ENCODE measurements at regions not wholly inside any gene's neighbourhood (a gene's known extent, or its start where the extent isn't known, plus 50 kb on each side); places are given as distances from the start of the nearest gene placed in this dataset.

- Mint-ChIP-seq H3K4me3 (no peak overlapping the region), H3K36me3 (ENCODE audit: low read depth) (no peaks in the 10 kb centered on the region), H3K4me1 (no peaks in the 10 kb centered on the region), H3K9me3 (no peaks in the 10 kb centered on the region), H3K27me3 (peaks cover 12% of the 10 kb centered on the region), H3K27ac (no peak overlapping the region)
- ChIA-PET POLR2A (no interaction called here), CTCF (no interaction called here)
- no peak for DNase-seq
Observed at GRCh38 chr4:56253666-56254305, 133.5 kb downstream of the AASDH start.

- DNase-seq: no peak
- Mint-ChIP-seq H3K4me1 (no peaks in the 10 kb centered on the region), H3K27ac (no peak overlapping the region), H3K4me3 (no peak overlapping the region), H3K27me3 (peaks cover 10% of the 10 kb centered on the region), H3K9me3 (no peaks in the 10 kb centered on the region), H3K36me3 (ENCODE audit: low read depth) (no peaks in the 10 kb centered on the region)
- ChIA-PET CTCF (no interaction called here), POLR2A (no interaction called here)
Observed at GRCh38 chr4:56252561-56253152, 134.6 kb downstream of the AASDH start.

- ChIA-PET CTCF (no interaction called here), POLR2A (no interaction called here)
- Mint-ChIP-seq H3K36me3 (ENCODE audit: low read depth) (no peaks in the 10 kb centered on the region), H3K27me3 (peaks cover 10% of the 10 kb centered on the region), H3K27ac (no peak overlapping the region), H3K4me3 (no peak overlapping the region), H3K9me3 (no peaks in the 10 kb centered on the region), H3K4me1 (no peaks in the 10 kb centered on the region)
- no peak for DNase-seq
Observed at GRCh38 chr4:56251556-56251955, 135.7 kb downstream of the AASDH start.

- peaks cover 10% of the 10 kb centered on the region for H3K27me3 Mint-ChIP-seq
- H3K36me3 Mint-ChIP-seq (ENCODE audit: low read depth): no peaks in the 10 kb centered on the region
- H3K4me3 Mint-ChIP-seq: no peak overlapping the region
- DNase-seq: no peak
- no peak overlapping the region for H3K27ac Mint-ChIP-seq
- ChIA-PET CTCF (no interaction called here), POLR2A (no interaction called here)
- no peaks in the 10 kb centered on the region for H3K9me3 Mint-ChIP-seq
- H3K4me1 Mint-ChIP-seq: no peaks in the 10 kb centered on the region
Observed at GRCh38 chr4:56250776-56251175, 136.5 kb downstream of the AASDH start.

GRCh38 chr4:56247646-56248045 is 139.6 kb downstream of the AASDH start:
- Mint-ChIP-seq H3K9me3 (no peaks in the 10 kb centered on the region), H3K27me3 (peaks cover 19% of the 10 kb centered on the region), H3K27ac (no peak overlapping the region), H3K36me3 (ENCODE audit: low read depth) (no peaks in the 10 kb centered on the region), H3K4me3 (no peak overlapping the region), H3K4me1 (no peaks in the 10 kb centered on the region)
- ChIA-PET CTCF (no interaction called here), POLR2A (no interaction called here)
- no peak for DNase-seq

- POLR2A ChIA-PET: no interaction called here
Observed at GRCh38 chr4:56246233-56246610, 141.1 kb downstream of the AASDH start.

GRCh38 chr4:56245547-56246232 is 141.6 kb downstream of the AASDH start:
- no peak overlapping the region for H3K4me3 Mint-ChIP-seq
- H3K36me3 Mint-ChIP-seq (ENCODE audit: low read depth): no peaks in the 10 kb centered on the region
- no peaks in the 10 kb centered on the region for H3K9me3 Mint-ChIP-seq
- DNase-seq: no peak
- H3K27me3 Mint-ChIP-seq: peaks cover 16% of the 10 kb centered on the region
- ChIA-PET CTCF (no interaction called here), POLR2A (no interaction called here)
- H3K27ac Mint-ChIP-seq: no peak overlapping the region
- H3K4me1 Mint-ChIP-seq: no peaks in the 10 kb centered on the region

More at GRCh38 chr4:56246233-56246610, 141.1 kb downstream of the AASDH start:
- DNase-seq: no peak
- CTCF ChIA-PET: no interaction called here
- Mint-ChIP-seq H3K27me3 (peaks cover 18% of the 10 kb centered on the region), H3K4me1 (no peaks in the 10 kb centered on the region), H3K4me3 (no peak overlapping the region), H3K9me3 (no peaks in the 10 kb centered on the region), H3K36me3 (ENCODE audit: low read depth) (no peaks in the 10 kb centered on the region), H3K27ac (no peak overlapping the region)

GRCh38 chr4:56244681-56245080 is 142.6 kb downstream of the AASDH start:
- no peaks in the 10 kb centered on the region for H3K36me3 Mint-ChIP-seq (ENCODE audit: low read depth)
- no peak for DNase-seq
- no peak overlapping the region for H3K4me3 Mint-ChIP-seq
- CTCF ChIA-PET: no interaction called here
- POLR2A ChIA-PET: no interaction called here
- H3K4me1 Mint-ChIP-seq: no peaks in the 10 kb centered on the region
- peaks cover 15% of the 10 kb centered on the region for H3K27me3 Mint-ChIP-seq
- H3K27ac Mint-ChIP-seq: no peak overlapping the region
- H3K9me3 Mint-ChIP-seq: no peaks in the 10 kb centered on the region

GRCh38 chr4:56243107-56243506 is 144.2 kb downstream of the AASDH start:
- no peaks in the 10 kb centered on the region for H3K4me1 Mint-ChIP-seq
- no peaks in the 10 kb centered on the region for H3K36me3 Mint-ChIP-seq (ENCODE audit: low read depth)
- CTCF ChIA-PET: no interaction called here
- DNase-seq: no peak
- POLR2A ChIA-PET: no interaction called here
- no peak overlapping the region for H3K27ac Mint-ChIP-seq
- H3K4me3 Mint-ChIP-seq: no peak overlapping the region
- H3K27me3 Mint-ChIP-seq: peaks cover 13% of the 10 kb centered on the region
- no peaks in the 10 kb centered on the region for H3K9me3 Mint-ChIP-seq

- CTCF ChIA-PET: no interaction called here
- Mint-ChIP-seq H3K4me1 (no peaks in the 10 kb centered on the region), H3K9me3 (no peaks in the 10 kb centered on the region), H3K27me3 (peaks cover 15% of the 10 kb centered on the region), H3K36me3 (ENCODE audit: low read depth) (no peaks in the 10 kb centered on the region), H3K27ac (no peak overlapping the region), H3K4me3 (no peak overlapping the region)
- POLR2A ChIA-PET: no interaction called here
- no peak for DNase-seq
Observed at GRCh38 chr4:56241500-56241899, 145.8 kb downstream of the AASDH start.

GRCh38 chr4:56240554-56241174 is 146.6 kb downstream of the AASDH start:
- Mint-ChIP-seq H3K27me3 (peaks cover 19% of the 10 kb centered on the region), H3K36me3 (ENCODE audit: low read depth) (no peaks in the 10 kb centered on the region), H3K9me3 (no peaks in the 10 kb centered on the region), H3K27ac (no peak overlapping the region), H3K4me1 (no peaks in the 10 kb centered on the region), H3K4me3 (no peak overlapping the region)
- POLR2A ChIA-PET: no interaction called here
- DNase-seq: no peak
- CTCF ChIA-PET: no interaction called here

- no peaks in the 10 kb centered on the region for H3K9me3 Mint-ChIP-seq
- no peaks in the 10 kb centered on the region for H3K36me3 Mint-ChIP-seq (ENCODE audit: low read depth)
- no peak overlapping the region for H3K4me3 Mint-ChIP-seq
- POLR2A ChIA-PET: no interaction called here
- H3K4me1 Mint-ChIP-seq: no peaks in the 10 kb centered on the region
- no peak for DNase-seq
- H3K27ac Mint-ChIP-seq: no peak overlapping the region
- H3K27me3 Mint-ChIP-seq: peaks cover 16% of the 10 kb centered on the region
- CTCF ChIA-PET: no interaction called here
Observed at GRCh38 chr4:56238251-56238650, 149.0 kb downstream of the AASDH start.

GRCh38 chr4:56235725-56236124 is 151.6 kb downstream of the AASDH start:
- Mint-ChIP-seq H3K27me3 (peaks cover 9% of the 10 kb centered on the region), H3K4me3 (no peak overlapping the region), H3K4me1 (no peaks in the 10 kb centered on the region), H3K27ac (no peak overlapping the region), H3K36me3 (ENCODE audit: low read depth) (no peaks in the 10 kb centered on the region), H3K9me3 (no peaks in the 10 kb centered on the region)
- ChIA-PET CTCF (no interaction called here), POLR2A (no interaction called here)
- no peak for DNase-seq

- Mint-ChIP-seq H3K27me3 (peaks cover 9% of the 10 kb centered on the region), H3K36me3 (ENCODE audit: low read depth) (no peaks in the 10 kb centered on the region), H3K4me1 (no peaks in the 10 kb centered on the region), H3K4me3 (no peak overlapping the region), H3K27ac (no peak overlapping the region), H3K9me3 (no peaks in the 10 kb centered on the region)
- ChIA-PET POLR2A (no interaction called here), CTCF (no interaction called here)
- no peak for DNase-seq
Observed at GRCh38 chr4:56235011-56235410, 152.3 kb downstream of the AASDH start.

Data from activated CD4-positive, alpha-beta memory T cell treated with anti-CD3 and anti-CD28 coated beads, Interleukin-2, amount 10 ng/mL, durations not matched to agents 7 days and 5 days (primary cell).